RKO (cell line): ENCODE measurements at regions not wholly inside any gene's neighbourhood (a gene's known extent, or its start where the extent isn't known, plus 50 kb on each side); places are given as distances from the start of the nearest gene placed in this dataset.

ENCODE experiments used
- DNase-seq: peaks from one replicate; pipeline ENCODE4 v3.0.0-alpha.2; 2016; ENCODE audit warnings: low spot score

GRCh38 chr16:62549875-62550274, 513.6 kb upstream of the CDH8 start:
- no peak for DNase-seq

GRCh38 chr16:62548095-62548494, 511.9 kb upstream of the CDH8 start:
- no peak for DNase-seq

- no peak for DNase-seq
These were observed 510.5 kb upstream of the CDH8 start for GRCh38 chr16:62546701-62547100.

- DNase-seq = no peak
These were observed 508.8 kb upstream of the CDH8 start for GRCh38 chr16:62545039-62545438.

DNA sequence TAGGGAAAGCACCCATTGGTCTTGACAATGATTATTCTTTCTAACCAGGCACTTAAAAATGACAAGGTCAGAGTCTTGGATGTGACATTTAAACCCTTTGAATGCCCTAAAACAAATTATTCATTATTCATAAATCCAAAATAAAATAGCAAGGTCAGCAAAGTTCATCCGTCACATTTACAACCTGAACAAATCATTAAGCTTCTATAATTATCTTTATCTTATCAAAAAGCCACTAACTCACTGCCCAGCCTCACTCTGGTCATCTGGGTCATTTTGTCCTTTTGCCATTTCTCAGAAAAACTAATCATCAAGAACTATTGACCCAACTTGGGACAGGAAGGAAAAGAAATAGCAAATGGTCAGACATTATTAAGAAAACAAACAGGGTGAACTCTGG, 507.3 kb upstream of the CDH8 start:
- no peak for DNase-seq

DNA sequence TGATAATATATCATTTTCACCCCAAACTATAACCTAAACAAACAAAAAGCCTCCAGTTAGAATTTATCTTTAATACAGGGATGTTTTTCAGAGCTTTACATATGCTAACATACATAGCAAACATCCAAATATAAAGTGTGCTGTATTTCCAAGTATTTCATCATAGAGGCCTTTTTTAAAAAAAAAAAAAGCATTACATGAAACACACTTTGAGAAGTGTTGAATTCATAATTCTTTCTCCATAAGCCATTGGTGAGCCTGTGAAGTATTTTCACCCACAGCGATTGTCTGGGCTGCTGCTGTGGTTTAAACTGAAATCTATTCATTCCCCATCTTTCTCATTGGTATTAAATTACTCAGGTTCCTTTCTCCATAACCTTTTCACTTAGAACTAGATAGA, 503.4 kb upstream of the CDH8 start:
- DNase-seq = no peak

- DNase-seq = no peak
These were observed 494.2 kb upstream of the CDH8 start for GRCh38 chr16:62530426-62530825.

- no peak for DNase-seq
These were observed 479.8 kb upstream of the CDH8 start for GRCh38 chr16:62516001-62516400.

DNA sequence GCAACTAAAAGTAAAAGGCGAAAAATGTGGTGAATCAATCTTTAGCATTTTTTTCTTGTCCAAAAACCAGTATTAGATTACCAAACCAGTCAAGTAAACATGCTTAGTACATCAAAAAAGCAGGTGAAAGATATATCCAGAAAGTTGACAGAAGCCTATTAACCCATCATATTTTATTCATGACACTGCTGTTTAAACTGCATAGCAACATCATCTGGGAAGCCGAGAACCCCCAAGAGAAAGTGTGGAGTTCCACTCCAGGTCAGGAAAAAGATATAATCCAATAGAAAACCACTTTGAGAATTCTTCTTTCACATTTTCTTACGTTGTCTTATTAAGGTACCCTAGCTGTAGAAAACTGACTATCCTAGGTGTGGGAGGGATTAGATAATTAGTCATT, 466.8 kb upstream of the CDH8 start:
- DNase-seq = no peak

- no peak for DNase-seq
These were observed 442.7 kb upstream of the CDH8 start for GRCh38 chr16:62478903-62479458.

DNA sequence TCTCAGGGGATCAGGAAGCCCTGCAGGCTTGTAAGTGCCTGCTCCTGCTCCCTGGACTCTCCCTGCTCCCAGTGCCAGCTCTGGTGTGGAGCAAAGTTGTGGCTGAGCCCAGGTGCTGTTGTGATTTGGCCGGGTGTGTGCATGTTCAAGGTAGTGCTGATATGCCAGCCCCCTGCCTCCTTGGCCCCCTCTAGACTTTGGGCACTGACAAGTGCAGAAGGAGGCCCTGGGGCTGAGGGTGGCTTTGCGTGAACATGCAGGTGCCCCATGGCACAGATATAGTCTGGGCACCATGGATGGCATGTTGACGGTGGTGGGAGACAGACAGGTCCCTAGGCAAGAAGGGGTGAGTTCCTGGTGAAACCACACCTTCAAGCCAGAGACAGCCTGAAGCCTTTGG, 441.6 kb upstream of the CDH8 start:
- no peak for DNase-seq

DNA sequence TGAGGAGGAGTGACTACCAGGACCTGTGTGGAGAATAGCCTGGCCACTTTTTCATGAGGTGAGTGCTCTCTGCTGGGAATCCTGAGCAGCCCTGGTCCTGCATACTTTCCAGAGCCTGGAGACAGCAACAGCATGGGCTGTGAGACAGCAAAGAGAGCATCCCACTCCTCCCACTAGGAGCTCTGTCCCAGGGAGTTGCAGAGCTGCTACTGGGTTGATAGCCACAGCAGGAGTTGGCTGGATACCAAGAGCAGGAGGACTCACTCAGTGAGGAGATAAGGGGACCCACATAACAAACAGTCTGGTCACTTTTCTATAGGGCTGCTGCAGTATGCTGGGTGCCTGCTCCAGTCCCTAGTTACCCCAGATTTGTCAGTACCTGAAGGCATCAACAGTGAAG, 439.3 kb upstream of the CDH8 start:
- no peak for DNase-seq

DNA sequence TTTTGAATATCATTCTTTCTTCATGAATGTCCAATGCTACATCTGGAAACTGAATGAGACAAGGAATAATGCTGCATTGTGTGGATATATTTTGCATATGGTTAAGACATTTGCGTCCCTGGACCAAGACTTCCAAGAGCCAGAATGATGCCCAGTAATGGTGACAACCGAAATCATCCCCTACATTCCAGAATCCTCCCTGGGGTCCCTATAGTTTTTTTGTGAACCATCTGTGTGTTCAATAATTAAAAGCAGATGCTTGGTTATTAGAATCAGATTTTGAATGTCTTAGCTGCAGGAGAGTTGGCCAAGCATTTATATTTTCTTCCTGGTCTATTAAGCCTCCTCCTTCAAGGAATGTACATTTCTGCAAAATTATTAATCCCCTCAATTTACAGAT, 426.7 kb upstream of the CDH8 start:
- DNase-seq = no peak

DNA sequence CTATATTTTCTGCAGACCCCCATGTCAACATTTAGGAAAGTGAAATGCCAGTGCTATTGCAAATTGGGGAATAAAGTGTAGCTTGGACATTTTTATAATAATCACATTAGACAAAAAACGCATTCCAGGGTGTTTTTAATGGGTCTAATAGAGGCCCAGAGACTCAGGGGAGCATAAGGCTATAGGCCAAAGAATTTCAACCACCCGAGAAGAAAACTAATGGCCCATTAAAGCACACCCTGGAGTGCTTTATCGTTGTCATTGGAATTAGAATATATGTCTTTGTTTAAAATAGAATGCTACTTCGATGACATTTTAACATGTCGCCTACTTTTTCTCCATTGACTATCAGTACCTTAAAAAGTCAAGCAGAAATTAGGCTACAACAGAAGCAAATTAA, 414.1 kb upstream of the CDH8 start:
- DNase-seq = no peak

- DNase-seq = no peak
These were observed 409.7 kb upstream of the CDH8 start for GRCh38 chr16:62445909-62446308.

DNA sequence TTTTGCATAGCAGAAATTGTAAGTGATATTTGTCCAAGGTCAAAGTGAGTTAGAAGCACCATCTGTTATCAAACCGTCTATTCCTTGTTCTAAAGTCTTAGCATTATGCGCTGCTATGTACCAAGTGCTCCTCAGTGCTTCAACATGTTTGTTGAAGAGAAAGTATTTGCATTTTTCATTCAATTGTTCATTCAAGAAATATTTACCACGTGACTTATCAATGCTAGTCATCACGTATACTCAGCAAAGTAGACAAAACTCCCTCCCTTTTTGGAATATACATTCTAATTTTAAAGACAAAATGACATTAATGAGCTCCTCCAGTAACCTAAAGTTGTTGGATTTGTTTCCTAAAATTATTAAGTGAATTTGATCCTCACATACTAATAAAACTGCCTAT, 388.0 kb upstream of the CDH8 start:
- no peak for DNase-seq

DNA sequence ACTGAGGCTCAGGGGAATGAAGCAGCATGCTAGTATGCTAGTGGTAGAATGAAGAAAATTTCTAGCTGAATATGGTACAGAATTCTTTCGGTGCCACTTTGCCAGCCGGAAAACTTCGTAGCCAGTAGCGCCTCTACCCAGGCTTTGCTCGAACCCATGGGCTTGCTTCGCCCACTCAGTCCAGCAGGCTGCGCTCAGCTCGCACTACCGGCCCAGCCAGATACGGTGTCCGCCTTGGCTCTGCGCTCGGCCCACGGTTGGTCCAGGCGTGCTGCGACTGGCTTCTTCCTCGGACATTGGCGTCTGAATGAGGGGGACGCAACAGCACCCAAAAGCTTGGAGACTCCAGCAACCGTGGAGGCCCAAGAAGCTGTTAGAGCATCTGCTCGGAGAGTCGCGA, 372.5 kb upstream of the CDH8 start:
- no peak for DNase-seq

- DNase-seq = no peak
These were observed 370.1 kb upstream of the CDH8 start for GRCh38 chr16:62406387-62406786.

- no peak for DNase-seq
These were observed 368.8 kb upstream of the CDH8 start for GRCh38 chr16:62404842-62405611.

DNA sequence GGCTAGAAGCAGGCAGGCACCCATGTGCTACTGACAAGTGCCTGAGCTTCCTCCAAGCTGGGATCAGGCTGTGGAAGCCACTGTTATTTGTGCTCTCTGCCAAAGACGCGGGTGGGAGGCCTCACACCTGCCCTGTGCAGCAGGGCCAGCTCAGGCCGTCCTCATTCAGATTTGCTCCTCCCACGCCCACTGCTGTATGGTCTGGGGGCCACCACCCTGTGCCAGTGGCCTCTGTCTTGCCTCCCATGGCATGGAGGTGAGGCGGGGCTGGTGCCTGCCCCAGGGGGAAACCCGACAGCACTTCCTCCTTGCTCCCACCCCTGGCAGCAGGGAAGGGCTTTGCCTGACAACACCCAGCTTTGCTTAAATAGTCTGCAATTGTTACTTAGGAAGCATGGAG, 356.5 kb upstream of the CDH8 start:
- no peak for DNase-seq

GRCh38 chr16:62391940-62392339, 355.7 kb upstream of the CDH8 start:
- DNase-seq = no peak

- no peak for DNase-seq
These were observed 354.9 kb upstream of the CDH8 start for GRCh38 chr16:62391134-62391533.

DNA sequence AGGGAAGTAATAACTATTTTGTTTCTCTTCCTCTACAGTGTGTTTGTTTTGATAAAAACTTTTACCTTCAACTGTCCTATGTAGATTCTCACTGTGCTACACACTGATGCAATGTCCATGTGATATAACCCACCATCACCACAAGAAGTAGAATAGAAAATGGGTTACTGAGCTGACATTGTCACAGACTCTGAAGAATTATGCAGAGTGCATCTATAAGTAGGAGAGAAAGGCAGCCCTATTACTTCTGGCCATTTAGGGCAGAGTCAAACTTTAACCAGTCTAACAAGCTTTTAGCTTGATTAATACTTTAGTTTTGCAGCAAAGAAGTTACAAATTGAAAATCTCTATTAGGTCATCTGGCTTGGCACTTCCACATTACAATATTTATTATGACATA, 354.0 kb upstream of the CDH8 start:
- DNase-seq = no peak

DNA sequence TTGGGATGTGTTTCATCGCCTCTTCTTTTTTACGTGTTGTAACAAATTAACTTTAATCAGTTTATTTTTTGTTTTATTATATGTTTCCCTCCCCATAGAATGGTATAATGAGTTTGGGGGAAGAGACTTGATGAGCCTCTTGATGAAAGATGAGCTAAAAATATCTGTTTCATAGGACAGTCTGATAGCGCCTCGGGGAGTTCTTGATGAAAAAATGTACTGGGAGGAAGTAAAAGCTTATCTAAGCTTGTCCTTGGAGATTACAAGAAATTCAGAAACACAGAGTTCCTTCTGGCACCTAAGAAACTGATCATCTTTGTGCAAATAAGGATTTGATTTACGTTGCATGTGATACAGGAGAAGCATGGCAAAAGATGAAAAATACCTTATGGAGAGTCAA, 350.2 kb upstream of the CDH8 start:
- DNase-seq = no peak
